Liver (tissue), 8 donors: ENCODE measurements at regions not wholly inside any gene's neighbourhood (a gene's known extent, or its start where the extent isn't known, plus 50 kb on each side); places are given as distances from the start of the nearest gene placed in this dataset.

Experiments
- DNase-seq: peaks from one replicate; pipeline ENCODE4 v3.0.0-alpha.2; 2017; ENCODE audit warnings: low spot score
- H3K27ac ChIP-seq, 2 donors: one replicate each; pipeline ENCODE4 v1.7.0; 2013; ENCODE audit warnings: inconsistent platforms in 2 of 2, low read length in 2 of 2, control low read depth in 1 of 2, low read depth in 1 of 2, mild to moderate bottlenecking in 1 of 2
- H3K27me3 ChIP-seq, 4 donors: one replicate each; pipeline versions ENCODE4 v1.6.1 to v1.7.0; 2013; ENCODE audit warnings: low read length in 3 of 4, inconsistent platforms in 1 of 4, mild to moderate bottlenecking in 1 of 4, moderate library complexity in 1 of 4; ENCODE audit not compliant: control insufficient read depth in 4 of 4, insufficient read depth in 4 of 4
- H3K36me3 ChIP-seq, 4 donors: one replicate each; pipeline versions ENCODE4 v1.6.1 to v1.7.0; 2013; ENCODE audit warnings: low read length in 3 of 4, mild to moderate bottlenecking in 3 of 4, low read depth in 1 of 4, moderate library complexity in 1 of 4; ENCODE audit not compliant: control insufficient read depth in 4 of 4, insufficient read depth in 3 of 4
- H3K4me1 ChIP-seq, 4 donors: one replicate each; pipeline versions ENCODE4 v1.6.1 to v1.7.0; 2013; ENCODE audit warnings: low read length in 3 of 4, mild to moderate bottlenecking in 3 of 4, moderate library complexity in 1 of 4; ENCODE audit not compliant: control insufficient read depth in 4 of 4, insufficient read depth in 4 of 4
- H3K4me3 ChIP-seq, 3 donors: one replicate each; pipeline versions ENCODE4 v1.6.1 to v1.7.0; 2013; ENCODE audit warnings: low read length in 3 of 3, control low read depth in 1 of 3, low read depth in 1 of 3, mild to moderate bottlenecking in 1 of 3
- H3K9ac ChIP-seq, 2 donors: one replicate each; pipeline ENCODE4 v1.7.0; 2013; ENCODE audit warnings: low read length in 2 of 2, mild to moderate bottlenecking in 2 of 2, moderate library complexity in 2 of 2, control low read depth in 1 of 2, low read depth in 1 of 2
- H3K9me3 ChIP-seq, 4 donors: one replicate each; pipeline versions ENCODE4 v1.6.1 to v1.7.0; 2013; ENCODE audit warnings: low read length in 3 of 4; ENCODE audit not compliant: control insufficient read depth in 4 of 4
- ATF3 ChIP-seq: IDR thresholded peaks from 2 replicates; pipeline ENCODE4 v1.6.1; 2016; ENCODE audit warnings: antibody characterized with exemption
- CTCF ChIP-seq: fragments of 150-350 bp; IDR thresholded peaks from 2 replicates; pipeline ENCODE4 v1.5.1; 2017; ENCODE audit warnings: improper control_type of control experiment, low read depth, low read length; ENCODE audit not compliant: missing input control
- FOXA1 ChIP-seq: IDR thresholded peaks from 2 replicates; pipeline ENCODE4 v1.6.1; 2016; ENCODE audit warnings: antibody characterized with exemption
- FOXA2 ChIP-seq: IDR thresholded peaks from 2 replicates; pipeline ENCODE4 v1.6.1; 2016; ENCODE audit warnings: antibody characterized with exemption
- GABPA ChIP-seq, 2 donors: IDR thresholded peaks in 1 of 2; conservative IDR thresholded peaks in 1 of 2; 2 replicates each; pipeline ENCODE4 v1.6.1; 2016; ENCODE audit warnings: antibody characterized with exemption in 2 of 2, mild to moderate bottlenecking in 1 of 2, moderate library complexity in 1 of 2
- HNF4A ChIP-seq, 2 donors: conservative IDR thresholded peaks; 2 replicates each; pipeline ENCODE4 v1.6.1; 2016; ENCODE audit warnings: antibody characterized with exemption in 2 of 2, mild to moderate bottlenecking in 2 of 2
- JUND ChIP-seq, 2 donors: IDR thresholded peaks; 2 replicates each; pipeline ENCODE4 v1.6.1; 2016; ENCODE audit warnings: antibody characterized with exemption in 2 of 2
- MAX ChIP-seq: IDR thresholded peaks from 2 replicates; pipeline ENCODE4 v1.6.1; 2016; ENCODE audit warnings: antibody characterized with exemption
- NR2F2 ChIP-seq: IDR thresholded peaks from 2 replicates; pipeline ENCODE4 v1.6.1; 2016; ENCODE audit warnings: antibody characterized with exemption
- RAD21 ChIP-seq, 2 donors: IDR thresholded peaks; 2 replicates each; pipeline ENCODE4 v1.6.1; 2016; ENCODE audit warnings: antibody characterized with exemption in 2 of 2, mild to moderate bottlenecking in 2 of 2
- SP1 ChIP-seq: IDR thresholded peaks from 2 replicates; pipeline ENCODE4 v1.6.1; 2018; ENCODE audit warnings: antibody characterized with exemption, mild to moderate bottlenecking
- TAF1 ChIP-seq: conservative IDR thresholded peaks from 2 replicates; pipeline ENCODE4 v1.6.1; 2016; ENCODE audit warnings: antibody characterized with exemption, mild to moderate bottlenecking
- YY1 ChIP-seq: IDR thresholded peaks from 2 replicates; pipeline ENCODE4 v1.6.1; 2016; ENCODE audit warnings: antibody characterized with exemption, mild to moderate bottlenecking
- ZBTB33 ChIP-seq: IDR thresholded peaks from 2 replicates; pipeline ENCODE4 v1.6.1; 2016; ENCODE audit warnings: antibody characterized with exemption
- WGBS: extraction: QIAGEN DNeasy Blood & Tissue Kit; methylation state at CpG from one replicate; pipeline ENCODE4 v1.1.7; 2013; 5-methylcytosine and 5-hydroxymethylcytosine counted together
- donor health status: healthy.
- donor health status: healthy.
- donor health status: healthy.
- donor health status: healthy.
- donor health status: healthy.

GRCh38 chr11:91173701-91174100 lies 950.9 kb upstream of the CHORDC1 start:
- Histone ChIP-seq H3K9ac (no peak overlapping the region), H3K27me3 (no peaks in the 10 kb centered on the region), H3K4me3 (no peak overlapping the region), H3K36me3 (no peaks in the 10 kb centered on the region), H3K9me3 (no peaks in the 10 kb centered on the region), H3K4me1 (no peaks in the 10 kb centered on the region), H3K27ac (no peak overlapping the region)
- no peak for DNase-seq
- TF ChIP-seq FOXA1 (no peak), HNF4A (conservative IDR thresholded peaks at IDR 0.05) (no peak), YY1 (no peak), ZBTB33 (no peak), CTCF (no peak), FOXA2 (no peak), ATF3 (no peak), SP1 (no peak), GABPA (IDR thresholded peaks at IDR 0.05 in 1 of 2, conservative IDR thresholded peaks at IDR 0.05 in 1 of 2) (no peak), NR2F2 (no peak), TAF1 (no peak), RAD21 (IDR thresholded peaks at IDR 0.05) (no peak)

GRCh38 chr11:91170711-91171110 lies 947.9 kb upstream of the CHORDC1 start:
- no peak for TF ChIP-seq CTCF

GRCh38 chr11:91164452-91164822 lies 941.6 kb upstream of the CHORDC1 start:
- H3K9ac ChIP-seq = no peak overlapping the region
- H3K27me3 ChIP-seq = no peaks in the 10 kb centered on the region
- TF ChIP-seq YY1 (no peak), ZBTB33 (no peak), CTCF (no peak), SP1 (no peak), MAX (no peak), JUND (IDR thresholded peaks at IDR 0.05) (no peak), HNF4A (conservative IDR thresholded peaks at IDR 0.05) (no peak)
- no peak for DNase-seq
- H3K27ac ChIP-seq = no peak overlapping the region
- no peaks in the 10 kb centered on the region for H3K9me3 ChIP-seq
- no peaks in the 10 kb centered on the region for H3K36me3 ChIP-seq
- no peak overlapping the region for H3K4me3 ChIP-seq
- H3K4me1 ChIP-seq = no peaks in the 10 kb centered on the region
- 59% methylated on average over 3 of the region's 3 CpGs for WGBS

More at GRCh38 chr11:91170711-91171110, 947.9 kb upstream of the CHORDC1 start:
- Histone ChIP-seq H3K4me1 (no peaks in the 10 kb centered on the region), H3K9ac (no peak overlapping the region), H3K36me3 (no peaks in the 10 kb centered on the region), H3K4me3 (no peak overlapping the region), H3K27ac (no peak overlapping the region), H3K27me3 (no peaks in the 10 kb centered on the region), H3K9me3 (no peaks in the 10 kb centered on the region)
- DNase-seq = no peak
